GM23338 (cell line): ENCODE measurements at regions not wholly inside any gene's neighbourhood (a gene's known extent, or its start where the extent isn't known, plus 50 kb on each side); places are given as distances from the start of the nearest gene placed in this dataset.

ENCODE experiments used
- ATAC-seq: fragments of 200-7000 bp; cut with Tn5 transposase; 3 replicates; pipeline ENCODE4 v1.9.1; 2020
- DNase-seq: peaks from one replicate; pipeline ENCODE4 v3.0.0-alpha.2; 2015; ENCODE audit warnings: low spot score
- H2AFZ ChIP-seq: fragments of 200-600 bp; sonication (generic); 2 replicates; pipeline ENCODE4 v1.8.0; 2016; ENCODE audit warnings: antibody characterized with exemption, mild to moderate bottlenecking, moderate library complexity
- H3F3A ChIP-seq: fragments of 200-600 bp; sonication (generic); replicated peaks from 2 replicates; pipeline ENCODE4 v1.8.0; 2017; ENCODE audit warnings: antibody characterized with exemption, mixed run types, low read depth
- H3K27ac ChIP-seq: fragments of 200-600 bp; sonication (generic); 2 replicates; pipeline ENCODE4 v1.6.1; 2016; ENCODE audit warnings: low read depth
- H3K27me3 ChIP-seq: fragments of 200-600 bp; sonication (generic); 2 replicates; pipeline ENCODE4 v1.8.0; 2016; ENCODE audit warnings: mild to moderate bottlenecking, mixed run types, moderate library complexity; ENCODE audit not compliant: insufficient read depth
- H3K36me3 ChIP-seq: fragments of 200-600 bp; sonication (generic); 2 replicates; pipeline ENCODE4 v1.8.0; 2016; ENCODE audit warnings: mild to moderate bottlenecking; ENCODE audit not compliant: insufficient read depth
- H3K4me1 ChIP-seq: fragments of 200-600 bp; sonication (generic); 2 replicates; pipeline ENCODE4 v1.8.0; 2016; ENCODE audit warnings: mild to moderate bottlenecking, moderate library complexity; ENCODE audit not compliant: insufficient read depth
- H3K4me2 ChIP-seq: fragments of 200-600 bp; sonication (generic); 2 replicates; pipeline ENCODE4 v1.7.1; 2017; ENCODE audit warnings: mixed run types
- H3K4me3 ChIP-seq: fragments of 200-600 bp; sonication (generic); 2 replicates; pipeline ENCODE4 v1.6.1; 2016; ENCODE audit warnings: mixed run types
- H3K79me2 ChIP-seq: fragments of 200-600 bp; sonication (generic); replicated peaks from 2 replicates; pipeline ENCODE4 v1.8.0; 2017; ENCODE audit warnings: mild to moderate bottlenecking; ENCODE audit not compliant: insufficient read depth
- H3K9me2 ChIP-seq: fragments of 200-600 bp; sonication (generic); 2 replicates; pipeline ENCODE4 v1.8.0; 2017; ENCODE audit not compliant: insufficient read depth
- H4K20me1 ChIP-seq: fragments of 200-600 bp; sonication (generic); replicated peaks from 2 replicates; pipeline ENCODE4 v1.8.0; 2017; ENCODE audit warnings: mild to moderate bottlenecking; ENCODE audit not compliant: insufficient read depth
- H3K27ac Mint-ChIP-seq: 2 replicates; pipeline ENCODE4 v1.8.0; 2020; ENCODE audit warnings: inconsistent platforms, mild to moderate bottlenecking, moderate library complexity, mixed read lengths
- H3K27me3 Mint-ChIP-seq: 3 replicates; pipeline ENCODE4 v1.8.0; 2022; ENCODE audit warnings: low read depth, mild to moderate bottlenecking, moderate library complexity, mixed read lengths, inconsistent platforms; ENCODE audit not compliant: insufficient read depth, poor library complexity
- H3K36me3 Mint-ChIP-seq: 3 replicates; pipeline ENCODE4 v1.8.0; 2021; ENCODE audit warnings: low read depth, mild to moderate bottlenecking, inconsistent platforms, moderate library complexity, mixed read lengths
- H3K4me1 Mint-ChIP-seq: 3 replicates; pipeline ENCODE4 v1.8.0; 2020; ENCODE audit warnings: mild to moderate bottlenecking, inconsistent platforms, mixed read lengths
- H3K4me3 Mint-ChIP-seq: 3 replicates; pipeline ENCODE4 v1.8.0; 2021; ENCODE audit warnings: moderate library complexity, mild to moderate bottlenecking, inconsistent platforms, mixed read lengths
- H3K9me3 Mint-ChIP-seq: 3 replicates; pipeline ENCODE4 v1.8.0; 2020; ENCODE audit warnings: moderate library complexity, mild to moderate bottlenecking, inconsistent platforms, mixed read lengths
- CREB1 ChIP-seq: fragments of 250-450 bp; sonication (Bioruptor Pico); IDR thresholded peaks from 2 replicates; pipeline ENCODE4 v1.5.0; 2020; ENCODE audit warnings: low read depth, mild to moderate bottlenecking, moderate library complexity
- EZH2 ChIP-seq: fragments of 200-600 bp; sonication (generic); IDR thresholded peaks from one replicate; pipeline ENCODE4 v1.8.0; 2017; ENCODE audit warnings: antibody characterized with exemption, mild to moderate bottlenecking, low read depth; ENCODE audit not compliant: unreplicated experiment
- EZH2phosphoT487 ChIP-seq: fragments of 200-600 bp; sonication (generic); IDR thresholded peaks from one replicate; pipeline ENCODE4 v1.8.1; 2018; ENCODE audit warnings: antibody characterized with exemption; ENCODE audit not compliant: unreplicated experiment
- JUNB ChIP-seq: IDR thresholded peaks from one replicate; pipeline ENCODE4 v1.6.1; 2016; ENCODE audit warnings: antibody characterized with exemption; ENCODE audit not compliant: unreplicated experiment
- NANOG ChIP-seq: IDR thresholded peaks from 2 replicates; pipeline ENCODE4 v1.6.1; 2016; ENCODE audit warnings: antibody characterized with exemption, borderline replicate concordance
- POLR2AphosphoS5 ChIP-seq: IDR thresholded peaks from 2 replicates; pipeline ENCODE4 v1.6.1; 2016; ENCODE audit warnings: antibody characterized with exemption, low read depth
- STAT1 ChIP-seq: IDR thresholded peaks from one replicate; pipeline ENCODE4 v1.6.1; 2016; ENCODE audit warnings: antibody characterized with exemption; ENCODE audit not compliant: unreplicated experiment
- ZNF114 ChIP-seq: fragments of 250-450 bp; sonication (Bioruptor Pico); IDR thresholded peaks from 2 replicates; pipeline ENCODE4 v1.5.0; 2020; ENCODE audit warnings: mild to moderate bottlenecking, moderate library complexity
- ZNF331 ChIP-seq: fragments of 250-450 bp; sonication (Bioruptor Pico); IDR thresholded peaks from 2 replicates; pipeline ENCODE4 v1.5.0; 2020; ENCODE audit warnings: low read depth, mild to moderate bottlenecking, moderate library complexity
- TF ChIP-seq, protein P1 (sequence below): fragments of 250-450 bp; sonication (Bioruptor Pico); IDR thresholded peaks from 2 replicates; pipeline ENCODE4 v1.5.0; 2020; ENCODE audit warnings: mild to moderate bottlenecking, moderate library complexity
- TF ChIP-seq, protein P2 (sequence below): IDR thresholded peaks from 2 replicates; pipeline ENCODE4 v1.6.1; 2016; ENCODE audit warnings: antibody characterized with exemption
- TF ChIP-seq, protein P3 (sequence below), 2 experiments: fragments of 200-600 bp in 1 of 2; sonication (generic) in 1 of 2; conservative IDR thresholded peaks; 2 replicates each; pipeline versions ENCODE4 v1.5.1 to v1.6.1; 2016 to 2017; ENCODE audit warnings: antibody characterized with exemption in 2 of 2, low read depth in 2 of 2, mild to moderate bottlenecking in 2 of 2, moderate library complexity in 1 of 2
- TF ChIP-seq, protein P4 (sequence below): IDR thresholded peaks from one replicate; pipeline ENCODE4 v1.6.1; 2018; ENCODE audit warnings: antibody characterized with exemption; ENCODE audit not compliant: unreplicated experiment

DNA sequence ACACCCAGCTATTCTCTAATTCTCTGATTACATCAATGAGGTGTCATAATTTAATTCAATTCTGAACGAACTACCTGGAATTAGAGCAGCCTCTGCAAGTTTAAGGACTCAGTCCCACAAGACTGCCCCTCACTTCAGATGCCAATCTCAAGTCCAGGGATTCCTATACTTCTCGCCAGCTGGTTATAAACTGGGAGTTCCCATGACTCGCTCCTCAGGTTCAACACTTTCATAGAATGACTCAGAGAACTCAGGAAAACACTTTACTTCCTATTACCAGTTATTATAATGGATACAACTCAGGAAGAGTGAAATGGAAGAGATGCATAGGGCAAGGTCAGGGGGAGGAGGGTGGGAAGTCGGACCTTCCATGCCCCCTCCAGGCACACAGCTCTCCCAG lies 112.3 kb upstream of the ATP5MC3 start:
- no peak for DNase-seq
- Histone ChIP-seq H3K9me2 (no peaks in the 10 kb centered on the region), H3K27ac (no peak overlapping the region), H4K20me1 (no peaks in the 10 kb centered on the region), H3K79me2 (no peaks in the 10 kb centered on the region), H2AFZ (no peak overlapping the region), H3K4me3 (no peak overlapping the region), H3F3A (no peaks in the 10 kb centered on the region), H3K4me1 (peaks cover 4% of the 10 kb centered on the region; the same call in 1 of the 2 replicates), H3K36me3 (no peaks in the 10 kb centered on the region), H3K27me3 (no peaks in the 10 kb centered on the region), H3K4me2 (no peak overlapping the region)
- TF ChIP-seq ZNF331 (CRISPR knock-in tag) = no peak
- TF ChIP-seq NANOG = no peak
- TF ChIP-seq JUNB = no peak
- no peak for TF ChIP-seq EZH2
- TF ChIP-seq, protein P1, sequence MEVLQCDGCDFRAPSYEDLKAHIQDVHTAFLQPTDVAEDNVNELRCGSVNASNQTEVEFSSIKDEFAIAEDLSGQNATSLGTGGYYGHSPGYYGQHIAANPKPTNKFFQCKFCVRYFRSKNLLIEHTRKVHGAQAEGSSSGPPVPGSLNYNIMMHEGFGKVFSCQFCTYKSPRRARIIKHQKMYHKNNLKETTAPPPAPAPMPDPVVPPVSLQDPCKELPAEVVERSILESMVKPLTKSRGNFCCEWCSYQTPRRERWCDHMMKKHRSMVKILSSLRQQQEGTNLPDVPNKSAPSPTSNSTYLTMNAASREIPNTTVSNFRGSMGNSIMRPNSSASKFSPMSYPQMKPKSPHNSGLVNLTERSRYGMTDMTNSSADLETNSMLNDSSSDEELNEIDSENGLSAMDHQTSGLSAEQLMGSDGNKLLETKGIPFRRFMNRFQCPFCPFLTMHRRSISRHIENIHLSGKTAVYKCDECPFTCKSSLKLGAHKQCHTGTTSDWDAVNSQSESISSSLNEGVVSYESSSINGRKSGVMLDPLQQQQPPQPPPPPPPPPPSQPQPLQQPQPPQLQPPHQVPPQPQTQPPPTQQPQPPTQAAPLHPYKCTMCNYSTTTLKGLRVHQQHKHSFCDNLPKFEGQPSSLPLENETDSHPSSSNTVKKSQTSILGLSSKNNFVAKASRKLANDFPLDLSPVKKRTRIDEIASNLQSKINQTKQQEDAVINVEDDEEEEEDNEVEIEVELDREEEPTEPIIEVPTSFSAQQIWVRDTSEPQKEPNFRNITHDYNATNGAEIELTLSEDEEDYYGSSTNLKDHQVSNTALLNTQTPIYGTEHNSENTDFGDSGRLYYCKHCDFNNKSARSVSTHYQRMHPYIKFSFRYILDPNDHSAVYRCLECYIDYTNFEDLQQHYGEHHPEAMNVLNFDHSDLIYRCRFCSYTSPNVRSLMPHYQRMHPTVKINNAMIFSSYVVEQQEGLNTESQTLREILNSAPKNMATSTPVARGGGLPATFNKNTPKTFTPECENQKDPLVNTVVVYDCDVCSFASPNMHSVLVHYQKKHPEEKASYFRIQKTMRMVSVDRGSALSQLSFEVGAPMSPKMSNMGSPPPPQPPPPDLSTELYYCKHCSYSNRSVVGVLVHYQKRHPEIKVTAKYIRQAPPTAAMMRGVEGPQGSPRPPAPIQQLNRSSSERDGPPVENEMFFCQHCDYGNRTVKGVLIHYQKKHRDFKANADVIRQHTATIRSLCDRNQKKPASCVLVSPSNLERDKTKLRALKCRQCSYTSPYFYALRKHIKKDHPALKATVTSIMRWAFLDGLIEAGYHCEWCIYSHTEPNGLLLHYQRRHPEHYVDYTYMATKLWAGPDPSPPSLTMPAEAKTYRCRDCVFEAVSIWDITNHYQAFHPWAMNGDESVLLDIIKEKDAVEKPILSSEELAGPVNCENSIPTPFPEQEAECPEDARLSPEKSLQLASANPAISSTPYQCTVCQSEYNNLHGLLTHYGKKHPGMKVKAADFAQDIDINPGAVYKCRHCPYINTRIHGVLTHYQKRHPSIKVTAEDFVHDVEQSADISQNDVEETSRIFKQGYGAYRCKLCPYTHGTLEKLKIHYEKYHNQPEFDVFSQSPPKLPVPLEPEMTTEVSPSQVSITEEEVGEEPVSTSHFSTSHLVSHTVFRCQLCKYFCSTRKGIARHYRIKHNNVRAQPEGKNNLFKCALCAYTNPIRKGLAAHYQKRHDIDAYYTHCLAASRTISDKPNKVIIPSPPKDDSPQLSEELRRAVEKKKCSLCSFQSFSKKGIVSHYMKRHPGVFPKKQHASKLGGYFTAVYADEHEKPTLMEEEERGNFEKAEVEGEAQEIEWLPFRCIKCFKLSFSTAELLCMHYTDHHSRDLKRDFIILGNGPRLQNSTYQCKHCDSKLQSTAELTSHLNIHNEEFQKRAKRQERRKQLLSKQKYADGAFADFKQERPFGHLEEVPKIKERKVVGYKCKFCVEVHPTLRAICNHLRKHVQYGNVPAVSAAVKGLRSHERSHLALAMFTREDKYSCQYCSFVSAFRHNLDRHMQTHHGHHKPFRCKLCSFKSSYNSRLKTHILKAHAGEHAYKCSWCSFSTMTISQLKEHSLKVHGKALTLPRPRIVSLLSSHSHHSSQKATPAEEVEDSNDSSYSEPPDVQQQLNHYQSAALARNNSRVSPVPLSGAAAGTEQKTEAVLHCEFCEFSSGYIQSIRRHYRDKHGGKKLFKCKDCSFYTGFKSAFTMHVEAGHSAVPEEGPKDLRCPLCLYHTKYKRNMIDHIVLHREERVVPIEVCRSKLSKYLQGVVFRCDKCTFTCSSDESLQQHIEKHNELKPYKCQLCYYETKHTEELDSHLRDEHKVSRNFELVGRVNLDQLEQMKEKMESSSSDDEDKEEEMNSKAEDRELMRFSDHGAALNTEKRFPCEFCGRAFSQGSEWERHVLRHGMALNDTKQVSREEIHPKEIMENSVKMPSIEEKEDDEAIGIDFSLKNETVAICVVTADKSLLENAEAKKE = no peak
- TF ChIP-seq, protein P2, sequence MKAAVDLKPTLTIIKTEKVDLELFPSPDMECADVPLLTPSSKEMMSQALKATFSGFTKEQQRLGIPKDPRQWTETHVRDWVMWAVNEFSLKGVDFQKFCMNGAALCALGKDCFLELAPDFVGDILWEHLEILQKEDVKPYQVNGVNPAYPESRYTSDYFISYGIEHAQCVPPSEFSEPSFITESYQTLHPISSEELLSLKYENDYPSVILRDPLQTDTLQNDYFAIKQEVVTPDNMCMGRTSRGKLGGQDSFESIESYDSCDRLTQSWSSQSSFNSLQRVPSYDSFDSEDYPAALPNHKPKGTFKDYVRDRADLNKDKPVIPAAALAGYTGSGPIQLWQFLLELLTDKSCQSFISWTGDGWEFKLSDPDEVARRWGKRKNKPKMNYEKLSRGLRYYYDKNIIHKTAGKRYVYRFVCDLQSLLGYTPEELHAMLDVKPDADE = no peak
- TF ChIP-seq STAT1 = no peak
- TF ChIP-seq, protein P3, sequence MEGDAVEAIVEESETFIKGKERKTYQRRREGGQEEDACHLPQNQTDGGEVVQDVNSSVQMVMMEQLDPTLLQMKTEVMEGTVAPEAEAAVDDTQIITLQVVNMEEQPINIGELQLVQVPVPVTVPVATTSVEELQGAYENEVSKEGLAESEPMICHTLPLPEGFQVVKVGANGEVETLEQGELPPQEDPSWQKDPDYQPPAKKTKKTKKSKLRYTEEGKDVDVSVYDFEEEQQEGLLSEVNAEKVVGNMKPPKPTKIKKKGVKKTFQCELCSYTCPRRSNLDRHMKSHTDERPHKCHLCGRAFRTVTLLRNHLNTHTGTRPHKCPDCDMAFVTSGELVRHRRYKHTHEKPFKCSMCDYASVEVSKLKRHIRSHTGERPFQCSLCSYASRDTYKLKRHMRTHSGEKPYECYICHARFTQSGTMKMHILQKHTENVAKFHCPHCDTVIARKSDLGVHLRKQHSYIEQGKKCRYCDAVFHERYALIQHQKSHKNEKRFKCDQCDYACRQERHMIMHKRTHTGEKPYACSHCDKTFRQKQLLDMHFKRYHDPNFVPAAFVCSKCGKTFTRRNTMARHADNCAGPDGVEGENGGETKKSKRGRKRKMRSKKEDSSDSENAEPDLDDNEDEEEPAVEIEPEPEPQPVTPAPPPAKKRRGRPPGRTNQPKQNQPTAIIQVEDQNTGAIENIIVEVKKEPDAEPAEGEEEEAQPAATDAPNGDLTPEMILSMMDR (conservative IDR thresholded peaks at IDR 0.05; ENCODE audit: low read depth in 2 of 2) = no peak
- no peak for TF ChIP-seq EZH2phosphoT487
- no peak for TF ChIP-seq ZNF114 (CRISPR knock-in tag)
- TF ChIP-seq, protein P4, sequence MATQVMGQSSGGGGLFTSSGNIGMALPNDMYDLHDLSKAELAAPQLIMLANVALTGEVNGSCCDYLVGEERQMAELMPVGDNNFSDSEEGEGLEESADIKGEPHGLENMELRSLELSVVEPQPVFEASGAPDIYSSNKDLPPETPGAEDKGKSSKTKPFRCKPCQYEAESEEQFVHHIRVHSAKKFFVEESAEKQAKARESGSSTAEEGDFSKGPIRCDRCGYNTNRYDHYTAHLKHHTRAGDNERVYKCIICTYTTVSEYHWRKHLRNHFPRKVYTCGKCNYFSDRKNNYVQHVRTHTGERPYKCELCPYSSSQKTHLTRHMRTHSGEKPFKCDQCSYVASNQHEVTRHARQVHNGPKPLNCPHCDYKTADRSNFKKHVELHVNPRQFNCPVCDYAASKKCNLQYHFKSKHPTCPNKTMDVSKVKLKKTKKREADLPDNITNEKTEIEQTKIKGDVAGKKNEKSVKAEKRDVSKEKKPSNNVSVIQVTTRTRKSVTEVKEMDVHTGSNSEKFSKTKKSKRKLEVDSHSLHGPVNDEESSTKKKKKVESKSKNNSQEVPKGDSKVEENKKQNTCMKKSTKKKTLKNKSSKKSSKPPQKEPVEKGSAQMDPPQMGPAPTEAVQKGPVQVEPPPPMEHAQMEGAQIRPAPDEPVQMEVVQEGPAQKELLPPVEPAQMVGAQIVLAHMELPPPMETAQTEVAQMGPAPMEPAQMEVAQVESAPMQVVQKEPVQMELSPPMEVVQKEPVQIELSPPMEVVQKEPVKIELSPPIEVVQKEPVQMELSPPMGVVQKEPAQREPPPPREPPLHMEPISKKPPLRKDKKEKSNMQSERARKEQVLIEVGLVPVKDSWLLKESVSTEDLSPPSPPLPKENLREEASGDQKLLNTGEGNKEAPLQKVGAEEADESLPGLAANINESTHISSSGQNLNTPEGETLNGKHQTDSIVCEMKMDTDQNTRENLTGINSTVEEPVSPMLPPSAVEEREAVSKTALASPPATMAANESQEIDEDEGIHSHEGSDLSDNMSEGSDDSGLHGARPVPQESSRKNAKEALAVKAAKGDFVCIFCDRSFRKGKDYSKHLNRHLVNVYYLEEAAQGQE = no peak
- TF ChIP-seq CREB1 (CRISPR knock-in tag) = no peak
- TF ChIP-seq POLR2AphosphoS5 = no peak
- no peaks in the 10 kb centered on the region for H3K36me3 Mint-ChIP-seq
- ATAC-seq = no peak
- peaks cover 10% of the 10 kb centered on the region; the same call in 1 of the 3 replicates for H3K9me3 Mint-ChIP-seq
- no peak overlapping the region for H3K4me3 Mint-ChIP-seq
- no peaks in the 10 kb centered on the region for H3K27me3 Mint-ChIP-seq
- peaks cover 1% of the 10 kb centered on the region; the same call in 1 of the 3 replicates for H3K4me1 Mint-ChIP-seq
- H3K27ac Mint-ChIP-seq = no peak overlapping the region
